ENCODE measurements at regions not wholly inside any gene's neighbourhood (a gene's known extent, or its start where the extent isn't known, plus 50 kb on each side); places are given as distances from the start of the nearest gene placed in this dataset.
"Not testable (repeated sequence)": the region's sequence is repeated elsewhere in the genome, so short reads cannot be mapped to it uniquely, and the experiment has no call there.

DNA sequence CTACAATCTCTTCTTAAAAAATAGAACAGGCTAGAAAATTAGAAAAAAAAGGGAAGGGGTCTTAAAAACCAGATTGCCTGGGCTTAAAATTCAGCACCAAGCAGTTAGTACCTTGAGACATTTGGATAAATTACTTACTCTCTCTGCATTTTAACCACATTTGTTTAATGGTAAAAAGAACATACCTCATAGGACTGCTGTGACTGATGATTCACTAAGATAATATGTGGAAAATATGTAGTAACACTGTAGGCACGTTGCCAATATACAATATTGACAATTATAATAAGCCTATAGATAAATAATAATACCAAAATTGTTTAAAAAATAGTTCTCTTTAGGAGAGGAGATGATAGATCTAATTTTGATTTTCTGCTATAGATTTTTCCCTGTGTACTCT, 750.4 kb downstream of the TENT5A start:
- no peak for DNase-seq (ENCODE audit: low spot score)

GRCh38 chr6:80991316-80991715, 761.2 kb downstream of the TENT5A start:
- DNase-seq (ENCODE audit: low spot score), result no peak

DNA sequence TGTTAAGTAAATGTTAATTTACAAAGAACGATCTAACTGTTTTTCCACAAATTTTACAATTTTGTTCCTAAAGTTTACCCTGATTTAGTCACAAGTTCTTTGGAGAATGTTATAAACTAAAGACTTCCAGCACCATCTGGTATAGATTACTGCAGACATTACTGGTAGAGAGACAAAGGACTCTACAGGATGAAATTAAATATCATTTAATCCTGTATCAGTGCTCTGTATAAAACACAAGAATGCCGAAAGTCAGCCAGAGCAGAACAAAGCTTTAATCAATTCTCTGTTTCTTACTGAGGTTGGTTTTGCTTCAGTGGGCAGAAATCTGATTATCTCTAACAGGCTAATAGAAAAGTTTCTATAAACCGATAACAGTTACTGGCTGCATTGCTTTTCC, 763.6 kb downstream of the TENT5A start:
- DNase-seq (ENCODE audit: low spot score), result no peak

DNA sequence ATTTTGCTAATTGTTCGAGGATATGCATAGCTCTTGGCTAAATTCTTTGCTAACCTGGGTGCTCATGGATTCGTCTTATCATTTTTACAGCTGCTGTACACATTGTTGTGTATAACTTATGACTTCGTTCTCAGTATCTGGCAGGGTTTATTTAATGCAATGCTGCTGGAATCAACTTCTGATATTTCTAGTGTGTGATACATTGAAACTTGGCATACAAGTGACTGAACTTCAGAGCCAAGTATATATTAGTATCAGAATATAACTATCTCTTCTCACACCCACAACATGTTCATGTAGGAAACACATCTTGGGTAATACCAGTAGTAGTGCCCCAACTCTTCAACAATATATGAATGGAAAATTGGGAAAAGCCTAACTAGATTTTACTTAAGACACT, 764.2 kb downstream of the TENT5A start:
- DNase-seq (ENCODE audit: low spot score), result no peak

- DNase-seq (ENCODE audit: low spot score), result not testable (repeated sequence)
Observed at GRCh38 chr6:80981226-80981625, 771.3 kb downstream of the TENT5A start.

- DNase-seq (ENCODE audit: low spot score), result no peak
Observed at GRCh38 chr6:80976336-80976735, 776.1 kb downstream of the TENT5A start.

GRCh38 chr6:80974579-80974978, 777.9 kb downstream of the TENT5A start:
- DNase-seq (ENCODE audit: low spot score), result no peak

DNA sequence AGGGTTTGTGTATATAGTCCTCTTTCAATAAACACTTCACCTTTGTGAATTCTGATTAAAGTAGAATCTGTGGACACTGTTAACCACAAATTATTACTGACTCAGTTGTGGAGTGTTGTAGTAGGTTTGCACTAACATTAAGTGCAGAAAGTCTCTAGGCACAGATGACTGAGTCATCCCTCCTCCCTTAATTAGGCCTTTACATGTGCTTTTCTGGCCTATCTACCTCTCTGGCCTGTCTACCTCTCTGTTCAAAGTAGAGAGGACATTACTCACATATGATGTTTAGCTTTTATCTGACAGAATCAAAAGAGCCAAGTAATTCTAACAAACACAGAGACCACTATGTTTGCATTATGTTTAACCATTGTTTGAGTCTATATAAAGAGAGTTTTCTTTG, 783.0 kb downstream of the TENT5A start:
- no peak for DNase-seq (ENCODE audit: low spot score)

DNA sequence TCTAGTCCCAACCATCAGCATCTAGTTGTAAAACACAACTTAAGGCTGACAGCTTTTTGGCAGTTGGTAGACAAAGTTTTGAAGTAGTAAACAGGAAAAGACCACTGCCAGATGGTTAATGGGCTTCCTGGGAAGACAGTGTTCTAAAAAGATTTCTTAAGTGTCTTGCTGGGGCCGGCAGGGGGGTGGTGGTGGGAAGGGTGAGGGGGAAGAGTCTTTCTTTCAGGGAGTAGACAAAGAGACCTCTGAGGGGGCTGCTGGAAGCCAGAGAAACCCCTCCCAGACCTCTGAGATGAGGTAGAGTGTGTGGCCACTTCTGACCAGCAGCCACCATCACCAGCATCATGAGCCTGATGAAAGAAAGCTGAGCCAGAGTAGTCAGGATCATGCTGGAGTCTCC, 784.9 kb downstream of the TENT5A start:
- no peak for DNase-seq (ENCODE audit: low spot score)

GRCh38 chr6:80962382-80962781, 790.1 kb downstream of the TENT5A start:
- no peak for DNase-seq (ENCODE audit: low spot score)

DNA sequence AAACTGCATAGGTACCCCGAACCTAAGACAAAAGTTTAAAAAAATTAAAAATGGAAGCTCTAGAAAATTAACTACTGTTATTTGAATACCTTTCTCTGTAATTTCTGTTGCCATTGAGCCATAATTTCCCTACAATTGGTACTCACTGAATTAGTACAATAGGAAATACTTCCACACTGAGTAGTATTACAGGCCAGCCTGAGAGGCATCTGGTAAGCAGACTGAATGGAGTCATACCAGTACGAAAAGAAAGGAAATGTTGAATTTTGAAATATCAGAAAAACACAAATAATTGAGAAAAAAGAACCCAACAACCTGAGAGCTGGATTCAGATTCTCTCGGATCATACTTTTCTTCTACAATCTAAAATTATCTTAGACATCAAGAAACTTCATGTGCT, 791.3 kb downstream of the TENT5A start:
- no peak for DNase-seq (ENCODE audit: low spot score)

GRCh38 chr6:80959034-80959433, 793.4 kb downstream of the TENT5A start:
- DNase-seq (ENCODE audit: low spot score), result no peak

GRCh38 chr6:80956898-80957297, 795.6 kb downstream of the TENT5A start:
- no peak for DNase-seq (ENCODE audit: low spot score)

GRCh38 chr6:80952479-80952878, 800.0 kb downstream of the TENT5A start:
- DNase-seq (ENCODE audit: low spot score), result not testable (repeated sequence)

GRCh38 chr6:80946402-80946801, 806.1 kb downstream of the TENT5A start:
- no peak for DNase-seq (ENCODE audit: low spot score)

DNA sequence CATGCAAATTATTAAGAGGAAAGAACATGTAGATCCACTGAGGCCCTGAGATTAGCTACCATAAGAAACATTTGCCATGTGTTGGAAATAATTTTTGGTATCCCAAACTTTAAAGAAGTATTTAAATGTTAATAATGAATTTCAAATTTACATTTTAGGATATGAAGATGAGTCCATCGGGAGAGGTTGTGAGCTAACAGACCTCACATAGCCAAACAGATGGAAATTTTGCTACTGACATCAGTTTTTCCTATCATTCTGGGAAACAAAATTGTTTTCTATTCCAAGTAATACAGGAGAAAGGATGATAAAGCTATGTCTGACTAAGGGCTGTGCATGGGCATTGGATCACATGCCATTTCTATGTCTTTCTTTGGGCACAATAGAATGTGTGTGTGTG, 809.6 kb downstream of the TENT5A start:
- no peak for DNase-seq (ENCODE audit: low spot score)

DNA sequence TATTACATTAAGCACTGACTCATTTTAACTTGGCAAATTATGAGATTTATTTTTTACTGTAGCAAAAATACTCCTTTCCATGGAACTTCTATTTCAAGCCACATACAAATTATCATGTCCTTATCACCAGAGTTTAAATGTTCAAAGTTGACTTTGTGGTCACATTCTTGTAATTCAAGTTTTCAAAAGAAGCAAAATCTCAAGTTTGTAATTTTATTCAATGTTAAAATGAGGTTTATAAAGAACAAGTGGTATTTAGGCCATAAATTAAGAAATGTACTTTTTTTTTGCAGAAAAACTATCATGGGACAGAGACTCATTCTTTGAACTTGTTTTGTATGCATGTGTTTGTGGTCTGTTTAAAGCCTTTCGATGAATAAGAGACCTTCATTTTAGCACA, 811.5 kb downstream of the TENT5A start:
- no peak for DNase-seq (ENCODE audit: low spot score)

DNA sequence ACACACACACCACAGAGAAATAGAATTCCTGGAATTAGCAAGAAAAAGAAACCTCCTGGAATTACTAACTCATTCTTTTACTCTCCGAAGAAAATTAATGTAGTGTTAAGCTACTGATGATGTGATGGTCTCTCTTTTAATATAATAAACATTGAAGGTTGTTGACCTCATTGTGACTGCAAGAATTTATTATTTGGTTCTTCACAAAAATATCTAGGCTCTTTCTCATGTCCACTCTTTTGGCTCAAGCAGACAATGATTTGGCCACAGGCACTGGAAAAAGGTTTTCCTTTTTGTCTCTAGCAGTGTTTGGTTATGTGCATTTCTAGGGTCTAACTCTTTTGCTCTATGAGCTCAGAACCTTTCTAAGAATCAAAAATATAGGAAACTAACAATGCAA, 811.9 kb downstream of the TENT5A start:
- peak; percentile 13 for DNase-seq (ENCODE audit: low spot score)

DNA sequence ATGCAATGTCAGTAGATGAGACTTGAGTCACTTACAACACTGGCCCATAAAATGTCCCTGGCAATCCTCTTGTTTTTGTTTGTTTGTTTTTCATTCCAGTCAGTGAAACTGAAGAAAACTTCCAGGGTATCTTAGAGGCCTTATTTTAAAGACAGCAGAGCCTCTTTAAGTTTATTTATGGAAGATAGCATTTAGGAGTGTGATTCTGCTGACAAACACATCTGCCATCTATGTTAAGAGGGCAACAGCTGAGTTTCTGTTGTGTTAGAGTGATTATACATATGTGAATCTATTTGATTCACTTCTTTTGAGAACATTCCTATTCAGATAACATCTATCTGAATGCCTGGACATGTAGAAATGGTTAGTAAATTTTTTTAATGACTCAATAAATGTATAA, 812.6 kb downstream of the TENT5A start:
- DNase-seq (ENCODE audit: low spot score), result no peak

GRCh38 chr6:80939480-80939879, 813.0 kb downstream of the TENT5A start:
- no peak for DNase-seq (ENCODE audit: low spot score)

DNA sequence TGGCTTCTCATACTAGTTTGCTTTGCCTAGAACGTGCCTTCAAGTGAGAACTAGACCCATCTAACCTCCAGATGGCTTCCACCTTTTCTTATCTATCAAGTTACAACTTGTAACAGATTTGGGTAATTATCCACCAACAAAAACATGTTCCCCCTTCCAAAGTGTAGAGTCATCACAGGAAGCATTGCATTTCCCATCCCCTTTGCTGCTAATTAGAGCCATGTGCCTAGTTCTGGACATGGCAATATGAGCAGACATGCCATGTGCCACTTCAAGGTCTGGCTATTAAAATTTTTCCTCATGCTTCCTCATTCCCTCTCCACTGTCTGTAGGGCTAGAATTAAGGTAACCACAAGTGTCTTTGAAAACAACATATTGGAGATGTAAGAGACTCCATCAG, 814.4 kb downstream of the TENT5A start:
- DNase-seq (ENCODE audit: low spot score), result no peak

- DNase-seq (ENCODE audit: low spot score), result no peak
Observed at GRCh38 chr6:80932359-80932758, 820.1 kb downstream of the TENT5A start.

- no peak for DNase-seq (ENCODE audit: low spot score)
Observed at GRCh38 chr6:80930376-80930775, 822.1 kb downstream of the TENT5A start.

GRCh38 chr6:80923816-80924215, 817.3 kb downstream of the BCKDHB start:
- no peak for DNase-seq (ENCODE audit: low spot score)

DNA sequence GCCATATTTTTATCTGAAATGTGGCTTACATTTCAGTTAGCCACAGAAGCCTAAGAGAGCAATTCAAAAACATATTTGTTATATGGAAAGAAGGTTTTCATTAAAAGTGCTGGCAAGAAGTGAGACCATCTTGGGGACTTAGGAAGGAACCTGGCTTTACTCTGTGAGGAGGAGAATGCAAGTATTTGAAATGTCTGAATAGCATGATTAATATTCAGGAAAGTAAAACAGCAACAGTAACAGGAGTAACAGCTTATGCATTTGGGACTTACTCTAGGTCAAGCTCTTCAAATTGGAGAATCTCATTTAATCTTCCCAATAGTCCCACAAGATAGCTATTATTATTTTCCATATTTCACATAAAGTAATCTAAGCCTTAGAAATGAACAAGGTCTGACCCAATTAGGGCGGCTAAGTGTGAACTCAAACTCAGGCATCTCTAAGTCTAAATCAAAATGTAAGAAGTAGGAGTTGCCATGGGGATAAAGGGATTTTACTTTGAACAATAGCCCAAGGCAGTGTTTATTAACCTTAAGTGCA, 816.5 kb downstream of the BCKDHB start:
- no peak for DNase-seq (ENCODE audit: low spot score)
